K562 (cell line): ENCODE measurements at regions not wholly inside any gene's neighbourhood (a gene's known extent, or its start where the extent isn't known, plus 50 kb on each side); places are given as distances from the start of the nearest gene placed in this dataset.

ENCODE experiments used
- ATAC-seq: fragments of 200-7000 bp; cut with Tn5 transposase; 3 replicates; pipeline ENCODE4 v1.9.1; 2020; ENCODE audit warnings: moderate library complexity
- BruUV-seq: library from RNA; stranded (reverse); fragments of 400-500 nt; replicated peaks from 2 replicates; lab custom pipeline; 2021; lab: Mats Ljungman, UMichigan
- CTCF ChIA-PET: fragments of 300-600 bp; formaldehyde crosslinking; extraction: SDS; loops from one replicate; lab custom pipeline; 2021; ENCODE audit warnings: low intra/inter-chr PET ratio; lab: Yijun Ruan, JAX
- POLR2A ChIA-PET: fragments of 300-600, 350-650 bp; sonication (Branson Sonifier 250); formaldehyde crosslinking; extraction: SDS; loops from one replicate; lab custom pipeline; 2021; ENCODE audit warnings: antibody characterized with exemption, inconsistent platforms; lab: Yijun Ruan, JAX
- DNase-seq, 4 experiments: peaks; one replicate each; pipeline versions ENCODE4 v3.0.0 to v3.0.0-alpha.2; 2011 to 2018; ENCODE audit warnings: low spot score in 3 of 4, mixed read lengths in 3 of 4; ENCODE audit errors: extremely low read depth in 1 of 4
- FAIRE-seq: peaks from 2 replicates; lab custom pipeline; 2011; peaks lifted over from hg19 to GRCh38; lab: Jason Lieb, UNC
- H2AFZ ChIP-seq: 2 replicates; pipeline ENCODE4 v1.6.0; 2011; ENCODE audit warnings: low read depth, low read length, control low read depth, inconsistent platforms
- H3K27ac ChIP-seq: fragments of 200-600 bp; 3 replicates; pipeline ENCODE4 v1.8.0; 2011; ENCODE audit warnings: low read depth, mild to moderate bottlenecking, control low read depth, inconsistent platforms, low read length, moderate library complexity, mixed read lengths; ENCODE audit errors: extremely low read depth
- H3K27me3 ChIP-seq, 2 experiments: fragments of 300-600 bp in 1 of 2; 2 replicates in 1 of 2; 3 replicates in 1 of 2; pipeline versions ENCODE4 v1.6.0 to v1.8.0; 2011; ENCODE audit warnings: inconsistent platforms in 2 of 2, low read length in 2 of 2, mild to moderate bottlenecking in 1 of 2, mixed read lengths in 1 of 2, moderate library complexity in 1 of 2; ENCODE audit not compliant: control insufficient read depth in 2 of 2, insufficient read depth in 2 of 2
- H3K36me3 ChIP-seq: fragments of 300-600 bp; 3 replicates; pipeline ENCODE4 v1.8.0; 2011; ENCODE audit warnings: mild to moderate bottlenecking, low read length, inconsistent platforms; ENCODE audit not compliant: control insufficient read depth, insufficient read depth
- H3K4me1 ChIP-seq, 2 experiments: fragments of 200-600 bp in 1 of 2; replicated peaks in 1 of 2; 2 replicates in 1 of 2; 3 replicates in 1 of 2; pipeline versions ENCODE4 v1.5.1 to v1.8.0; 2011; ENCODE audit warnings: inconsistent platforms in 2 of 2, low read length in 2 of 2, mild to moderate bottlenecking in 1 of 2, mixed read lengths in 1 of 2, moderate library complexity in 1 of 2; ENCODE audit not compliant: control insufficient read depth in 2 of 2, insufficient read depth in 2 of 2
- H3K4me2 ChIP-seq: 2 replicates; pipeline ENCODE4 v1.6.1; 2011; ENCODE audit warnings: low read length, control low read depth, inconsistent platforms, mixed read lengths; ENCODE audit not compliant: insufficient read depth
- H3K4me3 ChIP-seq: fragments of 200-600 bp; sonication (generic), shearing (Covaris generic); 2 replicates; pipeline ENCODE4 v1.5.1; 2016; ENCODE audit warnings: control low read depth, inconsistent platforms
- H3K79me2 ChIP-seq: fragments of 200-600 bp; 3 replicates; pipeline ENCODE4 v1.8.0; 2011; ENCODE audit warnings: low read length, inconsistent platforms; ENCODE audit not compliant: control insufficient read depth, insufficient read depth
- H3K9ac ChIP-seq, 2 experiments: 2 replicates each; pipeline versions ENCODE4 v1.6.0 to v1.6.1; 2011; ENCODE audit warnings: low read depth in 2 of 2, low read length in 2 of 2, control low read depth in 1 of 2, inconsistent platforms in 1 of 2, mild to moderate bottlenecking in 1 of 2, mixed read lengths in 1 of 2; ENCODE audit not compliant: insufficient read depth in 1 of 2
- H3K9me1 ChIP-seq: one replicate; pipeline ENCODE4 v1.6.0; 2011; ENCODE audit warnings: inconsistent platforms, mild to moderate bottlenecking, low read length, moderate library complexity; ENCODE audit not compliant: control insufficient read depth, insufficient read depth
- H3K9me3 ChIP-seq: replicated peaks from 2 replicates; pipeline ENCODE4 v1.5.1; 2011; ENCODE audit warnings: low read depth, low read length, inconsistent platforms; ENCODE audit not compliant: control insufficient read depth, insufficient read depth
- H4K20me1 ChIP-seq: replicated peaks from 2 replicates; pipeline ENCODE4 v1.6.1; 2011; ENCODE audit warnings: low read length, inconsistent platforms, mixed read lengths; ENCODE audit not compliant: control insufficient read depth, insufficient read depth
- BRCA1 ChIP-seq, 2 experiments: fragments of 450-650 bp in 1 of 2; sonication (generic) in 1 of 2; formaldehyde crosslinking in 1 of 2; IDR thresholded peaks; 2 replicates each; pipeline versions ENCODE4 v1.5.0 to v1.6.1; 2017 to 2020; ENCODE audit warnings: mild to moderate bottlenecking in 1 of 2, missing genetic modification reagents in 1 of 2
- CBFA2T3 ChIP-seq: fragments of 450-650 bp; IDR thresholded peaks from 2 replicates; pipeline ENCODE4 v1.6.1; 2017
- CXXC5 ChIP-seq: fragments of 250-450 bp; sonication (Bioruptor Pico); IDR thresholded peaks from 2 replicates; pipeline ENCODE4 v1.8.0; 2022; ENCODE audit warnings: inconsistent platforms, mild to moderate bottlenecking, moderate library complexity
- KDM5B ChIP-seq: fragments of 200-600 bp; sonication (generic); IDR thresholded peaks from 2 replicates; pipeline ENCODE4 v1.6.1; 2012; ENCODE audit warnings: low read depth, mild to moderate bottlenecking, moderate library complexity, low read length, control low read depth, inconsistent platforms; ENCODE audit not compliant: insufficient replicate concordance
- MNT ChIP-seq, 2 experiments: fragments of 450-650 bp; conservative IDR thresholded peaks; 2 replicates each; pipeline ENCODE4 v1.6.1; 2017; ENCODE audit warnings: mild to moderate bottlenecking in 2 of 2, moderate library complexity in 2 of 2
- NELFE ChIP-seq: IDR thresholded peaks from 2 replicates; pipeline ENCODE4 v1.6.1; 2011; ENCODE audit warnings: mild to moderate bottlenecking; ENCODE audit not compliant: insufficient read depth, insufficient read length
- PHB2 ChIP-seq: fragments of 450-650 bp; IDR thresholded peaks from 2 replicates; pipeline ENCODE4 v1.6.1; 2017; ENCODE audit warnings: low read depth
- PHF8 ChIP-seq: fragments of 200-600 bp; sonication (generic); IDR thresholded peaks from 2 replicates; pipeline ENCODE4 v1.6.1; 2012; ENCODE audit warnings: mixed run types, mild to moderate bottlenecking, inconsistent platforms, low read length, moderate library complexity, borderline replicate concordance
- RAD51 ChIP-seq: fragments of 450-650 bp; IDR thresholded peaks from 2 replicates; pipeline ENCODE4 v1.7.1; 2016; ENCODE audit warnings: low read depth, mild to moderate bottlenecking, borderline replicate concordance
- WGBS: fragments of 100-300 bp; shearing (Covaris generic); methylation state at CpG from one replicate; pipeline ENCODE4 v1.1.6; 2016; ENCODE audit warnings: low coverage, mixed read lengths; ENCODE audit not compliant: insufficient coverage; ENCODE audit errors: missing lambda C conversion rate; 5-methylcytosine and 5-hydroxymethylcytosine counted together
- in situ Hi-C: fragments of 300-500 bp; cut with MboI; formaldehyde crosslinking; loops from 4 replicates; pipeline ENCODE4 v1.15.0; 2018; ENCODE audit warnings: inconsistent platforms, mixed read lengths
- intact Hi-C: fragments of 100-400 bp; cut with micrococcal nuclease; formaldehyde crosslinking; loops from 2 replicates; pipeline ENCODE4 v1.14.2; 2022
- TF ChIP-seq, protein P1 (sequence below): sonication (generic); formaldehyde crosslinking; IDR thresholded peaks from 2 replicates; pipeline ENCODE4 v1.8.0; 2022; ENCODE audit warnings: missing genetic modification reagents, mild to moderate bottlenecking, borderline replicate concordance
- TF ChIP-seq, protein P2 (sequence below), 2 experiments: fragments of 450-650 bp; IDR thresholded peaks; 2 replicates each; pipeline ENCODE4 v1.6.1; 2018; ENCODE audit warnings: mild to moderate bottlenecking in 2 of 2, low read depth in 1 of 2; ENCODE audit not compliant: partially characterized antibody in 2 of 2
- TF ChIP-seq, protein P3 (sequence below), 2 experiments: fragments of 450-650 bp in 1 of 2; sonication (generic) in 1 of 2; formaldehyde crosslinking; conservative IDR thresholded peaks; 2 replicates each; pipeline versions ENCODE4 v1.4.0 to v1.8.1; 2020 to 2022; ENCODE audit warnings: mild to moderate bottlenecking in 1 of 2, missing genetic modification reagents in 1 of 2

DNA sequence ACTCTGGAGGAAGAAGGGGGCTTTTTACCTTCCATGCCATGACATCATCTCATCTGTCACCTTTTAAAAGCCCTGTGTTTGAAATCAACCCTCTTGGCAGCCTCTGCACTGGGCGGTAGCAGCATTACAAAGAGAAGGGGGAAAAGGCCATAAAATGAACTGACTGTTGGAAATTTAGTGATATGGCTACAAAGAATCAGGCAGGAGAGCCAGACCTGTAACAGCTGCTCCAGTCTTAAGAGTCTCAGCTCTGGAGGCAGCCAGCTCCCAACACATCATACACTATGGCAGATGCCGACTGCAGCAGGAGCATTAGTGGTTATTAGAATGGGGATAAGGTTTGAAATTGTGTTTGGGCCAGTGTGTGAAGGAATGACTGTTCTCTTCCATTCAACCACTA, 257.5 kb downstream of the DMAC1 start:
- ATAC-seq (no peak), DNase-seq (no peak), FAIRE-seq (no peak)
- CTCF ChIA-PET: no interaction called here
- Histone ChIP-seq H3K27ac (no peak overlapping the region), H3K9me1 (no peaks in the 10 kb centered on the region), H4K20me1 (no peaks in the 10 kb centered on the region), H3K79me2 (no peaks in the 10 kb centered on the region), H3K4me1 (no peaks in the 10 kb centered on the region), H2AFZ (no peak overlapping the region), H3K4me3 (no peak overlapping the region), H3K4me2 (no peak overlapping the region), H3K27me3 (no peaks in the 10 kb centered on the region), H3K9ac (no peak overlapping the region), H3K9me3 (no peaks in the 10 kb centered on the region), H3K36me3 (no peaks in the 10 kb centered on the region)
- 0% methylated on average over 1 of the region's 2 CpGs for WGBS
- in situ Hi-C loops (loop anchor here (10.0 kb wide), 1 partner anchor 497 kb away; no protein-coding TSS in a partner anchor), intact Hi-C loops (no loop called here)
- no TSS peak for BruUV-seq
- POLR2A ChIA-PET: no interaction called here
- TF ChIP-seq, protein P1, sequence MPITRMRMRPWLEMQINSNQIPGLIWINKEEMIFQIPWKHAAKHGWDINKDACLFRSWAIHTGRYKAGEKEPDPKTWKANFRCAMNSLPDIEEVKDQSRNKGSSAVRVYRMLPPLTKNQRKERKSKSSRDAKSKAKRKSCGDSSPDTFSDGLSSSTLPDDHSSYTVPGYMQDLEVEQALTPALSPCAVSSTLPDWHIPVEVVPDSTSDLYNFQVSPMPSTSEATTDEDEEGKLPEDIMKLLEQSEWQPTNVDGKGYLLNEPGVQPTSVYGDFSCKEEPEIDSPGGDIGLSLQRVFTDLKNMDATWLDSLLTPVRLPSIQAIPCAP (CRISPR knock-in tag): no peak
- TF ChIP-seq PHF8: no peak
- TF ChIP-seq NELFE: no peak
- TF ChIP-seq, protein P2, sequence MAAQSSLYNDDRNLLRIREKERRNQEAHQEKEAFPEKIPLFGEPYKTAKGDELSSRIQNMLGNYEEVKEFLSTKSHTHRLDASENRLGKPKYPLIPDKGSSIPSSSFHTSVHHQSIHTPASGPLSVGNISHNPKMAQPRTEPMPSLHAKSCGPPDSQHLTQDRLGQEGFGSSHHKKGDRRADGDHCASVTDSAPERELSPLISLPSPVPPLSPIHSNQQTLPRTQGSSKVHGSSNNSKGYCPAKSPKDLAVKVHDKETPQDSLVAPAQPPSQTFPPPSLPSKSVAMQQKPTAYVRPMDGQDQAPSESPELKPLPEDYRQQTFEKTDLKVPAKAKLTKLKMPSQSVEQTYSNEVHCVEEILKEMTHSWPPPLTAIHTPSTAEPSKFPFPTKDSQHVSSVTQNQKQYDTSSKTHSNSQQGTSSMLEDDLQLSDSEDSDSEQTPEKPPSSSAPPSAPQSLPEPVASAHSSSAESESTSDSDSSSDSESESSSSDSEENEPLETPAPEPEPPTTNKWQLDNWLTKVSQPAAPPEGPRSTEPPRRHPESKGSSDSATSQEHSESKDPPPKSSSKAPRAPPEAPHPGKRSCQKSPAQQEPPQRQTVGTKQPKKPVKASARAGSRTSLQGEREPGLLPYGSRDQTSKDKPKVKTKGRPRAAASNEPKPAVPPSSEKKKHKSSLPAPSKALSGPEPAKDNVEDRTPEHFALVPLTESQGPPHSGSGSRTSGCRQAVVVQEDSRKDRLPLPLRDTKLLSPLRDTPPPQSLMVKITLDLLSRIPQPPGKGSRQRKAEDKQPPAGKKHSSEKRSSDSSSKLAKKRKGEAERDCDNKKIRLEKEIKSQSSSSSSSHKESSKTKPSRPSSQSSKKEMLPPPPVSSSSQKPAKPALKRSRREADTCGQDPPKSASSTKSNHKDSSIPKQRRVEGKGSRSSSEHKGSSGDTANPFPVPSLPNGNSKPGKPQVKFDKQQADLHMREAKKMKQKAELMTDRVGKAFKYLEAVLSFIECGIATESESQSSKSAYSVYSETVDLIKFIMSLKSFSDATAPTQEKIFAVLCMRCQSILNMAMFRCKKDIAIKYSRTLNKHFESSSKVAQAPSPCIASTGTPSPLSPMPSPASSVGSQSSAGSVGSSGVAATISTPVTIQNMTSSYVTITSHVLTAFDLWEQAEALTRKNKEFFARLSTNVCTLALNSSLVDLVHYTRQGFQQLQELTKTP (IDR thresholded peaks at IDR 0.05; ENCODE audit: low read depth in 1 of 2, partially characterized antibody in 2 of 2): no peak
- TF ChIP-seq BRCA1 (IDR thresholded peaks at IDR 0.05): no peak
- no peak for TF ChIP-seq BRCA1 (CRISPR knock-in tag; IDR thresholded peaks at IDR 0.05)
- no peak for TF ChIP-seq MNT (conservative IDR thresholded peaks at IDR 0.05)
- TF ChIP-seq CXXC5 (CRISPR knock-in tag): no peak
- TF ChIP-seq KDM5B: no peak
- TF ChIP-seq RAD51: no peak
- TF ChIP-seq, protein P3, sequence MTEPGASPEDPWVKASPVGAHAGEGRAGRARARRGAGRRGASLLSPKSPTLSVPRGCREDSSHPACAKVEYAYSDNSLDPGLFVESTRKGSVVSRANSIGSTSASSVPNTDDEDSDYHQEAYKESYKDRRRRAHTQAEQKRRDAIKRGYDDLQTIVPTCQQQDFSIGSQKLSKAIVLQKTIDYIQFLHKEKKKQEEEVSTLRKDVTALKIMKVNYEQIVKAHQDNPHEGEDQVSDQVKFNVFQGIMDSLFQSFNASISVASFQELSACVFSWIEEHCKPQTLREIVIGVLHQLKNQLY (CRISPR knock-in tag; conservative IDR thresholded peaks at IDR 0.05): no peak
- TF ChIP-seq CBFA2T3: no peak
- no peak for TF ChIP-seq PHB2
